Spleen (tissue), 7 donors: ENCODE measurements at regions not wholly inside any gene's neighbourhood (a gene's known extent, or its start where the extent isn't known, plus 50 kb on each side); places are given as distances from the start of the nearest gene placed in this dataset.

Experiments
- CTCF ChIP-seq, 11 experiments: fragments of 200-600 bp in 7 of 11; fragments of 450-650 bp in 4 of 11; sonication (generic) in 4 of 11; IDR thresholded peaks in 8 of 11; conservative IDR thresholded peaks in 3 of 11; 1 replicate in 7 of 11; 2 replicates in 4 of 11; pipeline versions ENCODE4 v1.4.0 to v1.8.0; 2016 to 2021; ENCODE audit warnings: antibody characterized with exemption in 11 of 11, inconsistent platforms in 4 of 11, mild to moderate bottlenecking in 1 of 11
- POLR2A ChIP-seq, 3 donors: fragments of 450-650 bp; IDR thresholded peaks; one replicate each; pipeline ENCODE4 v1.5.1; 2017; ENCODE audit warnings: antibody characterized with exemption in 3 of 3, mild to moderate bottlenecking in 1 of 3
- POLR2AphosphoS5 ChIP-seq, 3 donors: sonication (generic); formaldehyde crosslinking; IDR thresholded peaks; one replicate each; pipeline ENCODE4 v1.5.1; 2017; ENCODE audit warnings: antibody characterized with exemption in 3 of 3
- donor health status: DM: no; HTN: no; CAD: no; lungs with moderate emphysema.
- donor health status: DM: no; HTN: no; CAD: no.
- donor health status: DM: no; HTN: no; CAD: no.

GRCh38 chr11:131240421-131240820, 130.0 kb upstream of the NTM start:
- TF ChIP-seq POLR2A (IDR thresholded peaks at IDR 0.05) (no peak), POLR2AphosphoS5 (IDR thresholded peaks at IDR 0.05) (no peak), CTCF (IDR thresholded peaks at IDR 0.05 in 8 of 11, conservative IDR thresholded peaks at IDR 0.05 in 3 of 11) (no peak)
